Activated gamma-delta T cell treated with anti-CD3 and anti-CD28 coated beads, Interleukin-2, amount 50 U/mL, for 16 hours (primary cell): ENCODE measurements at regions not wholly inside any gene's neighbourhood (a gene's known extent, or its start where the extent isn't known, plus 50 kb on each side); places are given as distances from the start of the nearest gene placed in this dataset.
"Not testable (repeated sequence)": the region's sequence is repeated elsewhere in the genome, so short reads cannot be mapped to it uniquely, and the experiment has no call there.

ENCODE experiments used
- DNase-seq: peaks from one replicate; pipeline ENCODE4 v3.0.0-alpha.2; 2020; ENCODE audit warnings: low read depth

- DNase-seq: no peak
Measured at GRCh38 chr4:114296126-114296525, 302.5 kb upstream of the UGT8 start.

- DNase-seq: no peak
Measured at GRCh38 chr4:114302472-114302871, 296.1 kb upstream of the UGT8 start.

GRCh38 chr4:114304046-114304445, 294.6 kb upstream of the UGT8 start:
- DNase-seq: no peak

GRCh38 chr4:114304567-114304966, 294.0 kb upstream of the UGT8 start:
- no peak for DNase-seq

- DNase-seq: no peak
Measured at GRCh38 chr4:114306946-114307345, 291.7 kb upstream of the UGT8 start.

GRCh38 chr4:114310296-114310925, 288.2 kb upstream of the UGT8 start:
- DNase-seq: no peak

- no peak for DNase-seq
Measured at GRCh38 chr4:114311787-114312186, 286.8 kb upstream of the UGT8 start.

- no peak for DNase-seq
Measured at GRCh38 chr4:114312338-114312737, 286.3 kb upstream of the UGT8 start.

- DNase-seq: no peak
Measured at GRCh38 chr4:114316789-114317188, 281.8 kb upstream of the UGT8 start.

GRCh38 chr4:114317564-114317963, 281.0 kb upstream of the UGT8 start:
- DNase-seq: no peak

GRCh38 chr4:114318309-114318708, 280.3 kb upstream of the UGT8 start:
- DNase-seq: no peak

- no peak for DNase-seq
Measured at GRCh38 chr4:114320126-114320525, 278.5 kb upstream of the UGT8 start.

GRCh38 chr4:114321366-114321765, 277.2 kb upstream of the UGT8 start:
- no peak for DNase-seq

GRCh38 chr4:114323841-114324240, 274.8 kb upstream of the UGT8 start:
- no peak for DNase-seq

GRCh38 chr4:114326358-114326757, 272.2 kb upstream of the UGT8 start:
- no peak for DNase-seq

GRCh38 chr4:114332119-114332518, 266.5 kb upstream of the UGT8 start:
- no peak for DNase-seq

GRCh38 chr4:114334363-114334762, 264.2 kb upstream of the UGT8 start:
- DNase-seq: not testable (repeated sequence)

- no peak for DNase-seq
Measured at GRCh38 chr4:114334884-114335330, 263.7 kb upstream of the UGT8 start.

GRCh38 chr4:114335339-114335738, 263.3 kb upstream of the UGT8 start:
- no peak for DNase-seq

GRCh38 chr4:114343015-114343414, 255.6 kb upstream of the UGT8 start:
- no peak for DNase-seq

GRCh38 chr4:114349543-114350175, 248.9 kb upstream of the UGT8 start:
- DNase-seq: no peak

GRCh38 chr4:114358901-114359300, 239.7 kb upstream of the UGT8 start:
- DNase-seq: no peak

- no peak for DNase-seq
Measured at GRCh38 chr4:114361249-114361648, 237.4 kb upstream of the UGT8 start.

GRCh38 chr4:114364857-114365256, 233.8 kb upstream of the UGT8 start:
- DNase-seq: no peak
